ENCODE measurements at regions not wholly inside any gene's neighbourhood (a gene's known extent, or its start where the extent isn't known, plus 50 kb on each side); places are given as distances from the start of the nearest gene placed in this dataset.

DNA sequence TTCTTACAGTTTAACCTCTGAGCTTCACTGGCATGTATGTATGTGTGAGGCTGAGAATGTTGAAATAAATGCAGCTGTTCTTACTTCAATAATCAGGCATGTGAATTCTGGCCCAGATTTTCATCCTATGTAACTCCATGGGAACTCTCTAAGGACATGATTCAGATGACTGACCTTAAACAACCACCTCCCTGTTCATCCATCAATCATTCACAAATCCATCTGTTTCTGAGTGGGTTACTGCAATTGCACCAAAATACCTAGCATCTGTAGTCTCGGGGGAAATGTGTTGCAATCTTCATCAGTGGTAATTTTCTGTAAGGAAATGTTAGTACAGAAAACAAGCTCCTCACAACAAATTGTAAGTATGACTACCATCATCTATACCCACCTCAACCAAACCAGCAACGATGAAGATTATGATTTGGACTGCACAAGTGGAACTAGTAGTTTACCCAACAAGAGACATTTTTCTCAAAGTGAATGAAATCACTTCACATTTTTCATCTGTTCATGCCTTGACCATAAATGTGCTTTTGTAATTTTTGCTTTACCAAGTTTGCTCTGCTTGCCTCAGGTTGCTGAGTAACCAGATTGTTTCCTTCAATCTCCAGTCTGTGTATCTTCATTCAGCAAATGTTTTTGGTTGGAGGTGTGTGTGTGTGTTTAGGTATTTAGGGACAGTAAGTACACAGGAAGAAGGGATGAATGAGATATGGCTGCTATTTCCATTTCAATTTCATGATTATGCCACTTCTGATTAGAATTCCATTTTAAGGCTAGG, 65.7 kb upstream of the FZD8 start:
- DNase-seq: no peak
- ATAC-seq: no peak
- FAIRE-seq: no peak
- WGBS, 2 donors: 78 to 82% methylated on average over 2 of the region's 2 CpGs
- Histone ChIP-seq H3K36me3 (no peaks in the 10 kb centered on the region), H3K4me3 (no peak overlapping the region), H3K27ac (no peak overlapping the region), H3K4me1 (no peaks in the 10 kb centered on the region), H3K27me3 (no peaks in the 10 kb centered on the region), H3K9me3 (no peaks in the 10 kb centered on the region)
- TF ChIP-seq, protein P1, sequence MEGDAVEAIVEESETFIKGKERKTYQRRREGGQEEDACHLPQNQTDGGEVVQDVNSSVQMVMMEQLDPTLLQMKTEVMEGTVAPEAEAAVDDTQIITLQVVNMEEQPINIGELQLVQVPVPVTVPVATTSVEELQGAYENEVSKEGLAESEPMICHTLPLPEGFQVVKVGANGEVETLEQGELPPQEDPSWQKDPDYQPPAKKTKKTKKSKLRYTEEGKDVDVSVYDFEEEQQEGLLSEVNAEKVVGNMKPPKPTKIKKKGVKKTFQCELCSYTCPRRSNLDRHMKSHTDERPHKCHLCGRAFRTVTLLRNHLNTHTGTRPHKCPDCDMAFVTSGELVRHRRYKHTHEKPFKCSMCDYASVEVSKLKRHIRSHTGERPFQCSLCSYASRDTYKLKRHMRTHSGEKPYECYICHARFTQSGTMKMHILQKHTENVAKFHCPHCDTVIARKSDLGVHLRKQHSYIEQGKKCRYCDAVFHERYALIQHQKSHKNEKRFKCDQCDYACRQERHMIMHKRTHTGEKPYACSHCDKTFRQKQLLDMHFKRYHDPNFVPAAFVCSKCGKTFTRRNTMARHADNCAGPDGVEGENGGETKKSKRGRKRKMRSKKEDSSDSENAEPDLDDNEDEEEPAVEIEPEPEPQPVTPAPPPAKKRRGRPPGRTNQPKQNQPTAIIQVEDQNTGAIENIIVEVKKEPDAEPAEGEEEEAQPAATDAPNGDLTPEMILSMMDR (IDR thresholded peaks at IDR 0.05): no peak
- intact Hi-C loops (cut with DNase I): no loop called here

DNA sequence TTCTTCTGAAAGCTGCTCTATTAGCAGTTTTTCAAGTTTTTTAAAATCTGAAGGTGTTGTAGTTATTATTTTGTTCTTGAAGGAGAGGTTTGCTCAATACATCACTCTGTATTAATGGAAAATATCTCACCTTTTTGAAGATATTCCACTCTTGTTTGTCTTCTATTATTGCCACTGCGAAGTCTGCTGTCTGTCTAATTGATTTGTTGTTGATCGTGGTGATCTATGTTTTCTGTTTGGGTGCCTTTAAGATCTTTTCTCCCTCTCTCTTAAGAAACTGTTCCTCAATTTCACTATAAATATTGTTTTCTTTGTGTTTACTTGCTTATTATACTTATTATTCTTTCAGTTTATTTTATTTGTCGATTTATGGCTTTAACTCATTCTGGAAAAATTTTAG, 64.9 kb upstream of the FZD8 start:
- Histone ChIP-seq H3K36me3 (no peaks in the 10 kb centered on the region), H3K27me3 (no peaks in the 10 kb centered on the region), H3K27ac (no peak overlapping the region), H3K9me3 (no peaks in the 10 kb centered on the region), H3K4me1 (no peaks in the 10 kb centered on the region), H3K4me3 (no peak overlapping the region)
- FAIRE-seq (no peak), ATAC-seq (no peak), DNase-seq (no peak)
- intact Hi-C loops (cut with DNase I): no loop called here
- TF ChIP-seq, protein P1 (IDR thresholded peaks at IDR 0.05): no peak
- WGBS, 2 donors: 93 to 95% methylated on average over 3 of the region's 3 CpGs

DNA sequence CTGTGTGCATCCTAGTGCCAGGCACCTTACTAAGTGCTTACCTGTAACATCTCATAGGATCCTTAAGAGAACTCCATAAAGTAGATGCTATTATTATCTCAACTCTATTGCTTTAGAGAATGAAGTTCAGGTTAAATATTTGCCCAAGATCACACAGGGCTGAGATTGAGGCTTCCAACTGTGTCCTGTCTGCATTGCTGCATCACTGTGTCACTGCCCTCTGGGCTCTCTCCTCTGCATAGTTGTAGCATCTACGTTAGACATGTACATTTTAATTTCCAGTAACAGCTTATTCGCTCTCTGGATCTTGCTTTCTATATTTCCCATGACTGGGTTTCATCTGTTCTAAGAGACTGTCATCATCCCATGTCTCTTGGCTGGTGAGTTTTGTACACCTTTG, 63.6 kb upstream of the FZD8 start:
- Histone ChIP-seq H3K9me3 (no peaks in the 10 kb centered on the region), H3K27ac (no peak overlapping the region), H3K4me1 (no peaks in the 10 kb centered on the region), H3K27me3 (no peaks in the 10 kb centered on the region), H3K4me3 (no peak overlapping the region), H3K36me3 (no peaks in the 10 kb centered on the region)
- intact Hi-C loops (cut with DNase I): no loop called here
- WGBS, 2 donors: 88% methylated on average over 2 of the region's 2 CpGs
- ATAC-seq (no peak), FAIRE-seq (no peak), DNase-seq (no peak)
- TF ChIP-seq, protein P1 (IDR thresholded peaks at IDR 0.05): no peak

DNA sequence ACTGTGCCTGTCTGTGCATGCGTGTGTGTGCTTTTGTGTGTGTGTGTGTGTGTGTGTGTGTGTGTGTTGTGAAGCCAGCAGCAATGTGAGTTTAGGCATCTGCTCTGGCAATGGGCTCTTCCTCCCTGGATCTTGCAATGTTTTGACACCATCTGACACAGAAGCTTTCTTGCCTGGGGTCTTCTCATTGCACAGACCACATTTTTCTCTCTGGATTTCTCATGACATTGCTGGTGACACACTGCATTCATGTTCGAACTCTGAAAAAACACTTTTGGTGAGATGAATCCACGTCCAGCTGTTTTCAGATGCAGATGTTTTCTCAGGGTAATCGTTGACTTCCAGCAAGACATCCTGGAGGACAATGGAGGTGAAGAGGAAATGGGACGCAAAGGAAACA, 63.0 kb upstream of the FZD8 start:
- Histone ChIP-seq H3K4me1 (no peaks in the 10 kb centered on the region), H3K4me3 (no peak overlapping the region), H3K36me3 (no peaks in the 10 kb centered on the region), H3K9me3 (no peaks in the 10 kb centered on the region), H3K27ac (no peak overlapping the region), H3K27me3 (no peaks in the 10 kb centered on the region)
- no peak for DNase-seq
- TF ChIP-seq, protein P1 (IDR thresholded peaks at IDR 0.05): no peak
- FAIRE-seq: no peak
- ATAC-seq: no peak
- 65 to 78% methylated on average over 5 of the region's 5 CpGs for WGBS, 2 donors
- intact Hi-C loops (cut with DNase I): no loop called here

DNA sequence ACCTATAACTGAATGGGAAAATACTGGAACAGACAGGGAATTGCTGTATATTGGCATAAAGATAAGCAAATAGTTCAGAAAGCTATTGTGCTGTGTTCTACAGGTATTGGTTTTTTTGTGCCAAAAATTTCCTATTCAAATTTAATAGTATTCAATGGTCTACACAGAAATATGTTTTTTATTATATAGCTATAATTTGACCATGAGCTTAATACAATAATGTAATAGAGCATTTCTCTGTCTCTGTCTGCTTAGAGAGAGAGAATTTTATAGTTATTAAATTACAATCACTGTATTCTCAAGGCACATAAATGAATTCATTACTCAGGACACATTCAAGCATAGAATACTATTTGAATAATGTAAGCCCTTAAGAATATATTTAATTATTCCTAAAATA, 62.3 kb upstream of the FZD8 start:
- peaks cover 0 to 4% (median 0%) of the 10 kb centered on the region in 3 donors for H3K4me1 ChIP-seq
- H3K27ac ChIP-seq: no peak overlapping the region
- H3K36me3 ChIP-seq: no peaks in the 10 kb centered on the region
- intact Hi-C loops (cut with DNase I): no loop called here
- no peaks in the 10 kb centered on the region for H3K27me3 ChIP-seq
- TF ChIP-seq, protein P1 (IDR thresholded peaks at IDR 0.05): no peak
- FAIRE-seq (no peak), ATAC-seq (no peak), DNase-seq (no peak)
- H3K9me3 ChIP-seq: no peaks in the 10 kb centered on the region
- no peak overlapping the region for H3K4me3 ChIP-seq
